ENCODE measurements at regions not wholly inside any gene's neighbourhood (a gene's known extent, or its start where the extent isn't known, plus 50 kb on each side); places are given as distances from the start of the nearest gene placed in this dataset.

DNA sequence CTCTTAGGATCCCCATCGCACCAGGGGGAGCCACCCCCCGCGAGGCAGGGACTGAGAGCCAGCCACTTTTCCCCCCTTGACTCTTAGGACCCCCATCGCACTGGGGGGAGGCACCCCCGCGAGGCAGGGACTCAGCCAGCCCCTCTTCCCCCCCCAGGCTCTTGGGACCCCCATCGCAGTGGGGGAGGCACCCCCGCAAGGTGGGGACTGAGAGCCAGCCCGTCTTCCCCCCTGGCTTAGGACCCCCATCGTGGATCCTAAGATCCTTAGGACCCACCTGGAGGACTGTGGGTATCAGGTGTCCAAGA is 365.2 kb upstream of the SPRY2 start:
- TF ChIP-seq, protein P1, sequence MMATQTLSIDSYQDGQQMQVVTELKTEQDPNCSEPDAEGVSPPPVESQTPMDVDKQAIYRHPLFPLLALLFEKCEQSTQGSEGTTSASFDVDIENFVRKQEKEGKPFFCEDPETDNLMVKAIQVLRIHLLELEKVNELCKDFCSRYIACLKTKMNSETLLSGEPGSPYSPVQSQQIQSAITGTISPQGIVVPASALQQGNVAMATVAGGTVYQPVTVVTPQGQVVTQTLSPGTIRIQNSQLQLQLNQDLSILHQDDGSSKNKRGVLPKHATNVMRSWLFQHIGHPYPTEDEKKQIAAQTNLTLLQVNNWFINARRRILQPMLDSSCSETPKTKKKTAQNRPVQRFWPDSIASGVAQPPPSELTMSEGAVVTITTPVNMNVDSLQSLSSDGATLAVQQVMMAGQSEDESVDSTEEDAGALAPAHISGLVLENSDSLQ (IDR thresholded peaks at IDR 0.05): no peak
- TF ChIP-seq SP1 (IDR thresholded peaks at IDR 0.05) (no peak), FOXM1 (IDR thresholded peaks at IDR 0.05; ENCODE audit: borderline replicate concordance) (no peak), FOXA1 (IDR thresholded peaks at IDR 0.05) (no peak), TARDBP (IDR thresholded peaks at IDR 0.05) (no peak), ARNT (IDR thresholded peaks at IDR 0.05) (no peak), SUZ12 (IDR thresholded peaks at IDR 0.05) (no peak), BHLHE40 (IDR thresholded peaks at IDR 0.05; ENCODE audit: borderline replicate concordance) (no peak)
